Neural cell (in vitro differentiated cells): ENCODE measurements at regions not wholly inside any gene's neighbourhood (a gene's known extent, or its start where the extent isn't known, plus 50 kb on each side); places are given as distances from the start of the nearest gene placed in this dataset.

ENCODE experiments used
- H2AFZ ChIP-seq: fragments of 200-600, 300-800 bp; sonication (generic), shearing (Covaris generic); 2 replicates; pipeline ENCODE4 v1.6.0; 2014; ENCODE audit warnings: low read depth, mild to moderate bottlenecking, antibody characterized with exemption, low read length, moderate library complexity
- H3F3A ChIP-seq: fragments of 200-600 bp; shearing (Covaris generic); 2 replicates; pipeline ENCODE4 v1.6.1; 2016; ENCODE audit warnings: mild to moderate bottlenecking, moderate library complexity, mixed read lengths, antibody characterized with exemption, low read length; ENCODE audit not compliant: insufficient read depth, poor library complexity, severe bottlenecking
- H3K27ac ChIP-seq: fragments of 200-600, 300-800 bp; sonication (generic), shearing (Covaris generic); 2 replicates; pipeline ENCODE4 v1.5.1; 2014; ENCODE audit warnings: mild to moderate bottlenecking, low read length, moderate library complexity
- H3K27me3 ChIP-seq: fragments of 300-800, 200-600 bp; sonication (generic), shearing (Covaris generic); 2 replicates; pipeline ENCODE4 v1.6.0; 2014; ENCODE audit warnings: mild to moderate bottlenecking, low read depth, low read length, moderate library complexity; ENCODE audit not compliant: insufficient read depth
- H3K36me3 ChIP-seq: fragments of 300-800, 200-600 bp; sonication (generic), shearing (Covaris generic); 2 replicates; pipeline ENCODE4 v1.5.1; 2014; ENCODE audit warnings: mild to moderate bottlenecking, antibody characterized with exemption, low read length, moderate library complexity; ENCODE audit not compliant: insufficient read depth
- H3K4me2 ChIP-seq: fragments of 300-800, 200-600 bp; sonication (generic), shearing (Covaris generic); 2 replicates; pipeline ENCODE4 v1.6.0; 2014; ENCODE audit warnings: mild to moderate bottlenecking, low read length
- H3K4me3 ChIP-seq: fragments of 300-800, 200-600 bp; sonication (generic), shearing (Covaris generic); 2 replicates; pipeline ENCODE4 v1.5.1; 2014; ENCODE audit warnings: mild to moderate bottlenecking, low read length, moderate library complexity
- H3K79me2 ChIP-seq: fragments of 200-600 bp; shearing (Covaris generic); replicated peaks from 2 replicates; pipeline ENCODE4 v1.6.0; 2014; ENCODE audit warnings: mild to moderate bottlenecking, low read length, moderate library complexity; ENCODE audit not compliant: insufficient read depth
- H3K9ac ChIP-seq: fragments of 300-800, 200-600 bp; sonication (generic), shearing (Covaris generic); 2 replicates; pipeline ENCODE4 v1.6.1; 2016; ENCODE audit warnings: mild to moderate bottlenecking, low read length, mixed read lengths
- H3K9me2 ChIP-seq: fragments of 200-600 bp; shearing (Covaris generic); 2 replicates; pipeline ENCODE4 v1.6.1; 2016; ENCODE audit warnings: mild to moderate bottlenecking, low read length, mixed read lengths; ENCODE audit not compliant: insufficient read depth
- H3K9me3 ChIP-seq: fragments of 200-600, 300-800 bp; sonication (generic), shearing (Covaris generic); 2 replicates; pipeline ENCODE4 v1.6.1; 2016; ENCODE audit warnings: mild to moderate bottlenecking, mixed run types, low read length, moderate library complexity, mixed read lengths
- H4K20me1 ChIP-seq: fragments of 200-600 bp; shearing (Covaris generic); 2 replicates; pipeline ENCODE4 v1.6.1; 2016; ENCODE audit warnings: mild to moderate bottlenecking, mixed run types; ENCODE audit not compliant: insufficient read depth
- EP300 ChIP-seq: fragments of 450-650 bp; conservative IDR thresholded peaks from 2 replicates; pipeline ENCODE4 v1.6.1; 2014; ENCODE audit warnings: antibody characterized with exemption, mild to moderate bottlenecking, moderate library complexity; ENCODE audit not compliant: poor library complexity, severe bottlenecking
- EZH2 ChIP-seq: fragments of 200-600, 300-800 bp; shearing (Covaris generic), sonication (generic); IDR thresholded peaks from 2 replicates; pipeline ENCODE4 v1.6.1; 2014; ENCODE audit warnings: antibody characterized with exemption, low read length, borderline replicate concordance, mild to moderate bottlenecking; ENCODE audit not compliant: insufficient read depth, poor library complexity, severe bottlenecking
- MXI1 ChIP-seq: fragments of 450-650 bp; conservative IDR thresholded peaks from 2 replicates; pipeline ENCODE4 v1.6.1; 2014; ENCODE audit warnings: antibody characterized with exemption, mild to moderate bottlenecking; ENCODE audit not compliant: poor library complexity, severe bottlenecking
- POLR2AphosphoS5 ChIP-seq: IDR thresholded peaks from 2 replicates; pipeline ENCODE4 v1.6.1; 2012
- RAD21 ChIP-seq: fragments of 450-650 bp; conservative IDR thresholded peaks from 2 replicates; pipeline ENCODE4 v1.6.1; 2014; ENCODE audit warnings: antibody characterized with exemption, mild to moderate bottlenecking, moderate library complexity
- SMC3 ChIP-seq: fragments of 450-650 bp; conservative IDR thresholded peaks from 2 replicates; pipeline ENCODE4 v1.6.1; 2014; ENCODE audit warnings: antibody characterized with exemption, mild to moderate bottlenecking, moderate library complexity; ENCODE audit not compliant: poor library complexity
- TAF1 ChIP-seq: IDR thresholded peaks from 2 replicates; pipeline ENCODE4 v1.6.1; 2012; ENCODE audit warnings: low read depth
- TF ChIP-seq, protein P1 (sequence below): IDR thresholded peaks from 2 replicates; pipeline ENCODE4 v1.6.1; 2012; ENCODE audit warnings: borderline replicate concordance
- TF ChIP-seq, protein P2 (sequence below): fragments of 450-650 bp; IDR thresholded peaks from 2 replicates; pipeline ENCODE4 v1.5.1; 2014; ENCODE audit warnings: antibody characterized with exemption, mild to moderate bottlenecking, moderate library complexity; ENCODE audit not compliant: poor library complexity, severe bottlenecking

DNA sequence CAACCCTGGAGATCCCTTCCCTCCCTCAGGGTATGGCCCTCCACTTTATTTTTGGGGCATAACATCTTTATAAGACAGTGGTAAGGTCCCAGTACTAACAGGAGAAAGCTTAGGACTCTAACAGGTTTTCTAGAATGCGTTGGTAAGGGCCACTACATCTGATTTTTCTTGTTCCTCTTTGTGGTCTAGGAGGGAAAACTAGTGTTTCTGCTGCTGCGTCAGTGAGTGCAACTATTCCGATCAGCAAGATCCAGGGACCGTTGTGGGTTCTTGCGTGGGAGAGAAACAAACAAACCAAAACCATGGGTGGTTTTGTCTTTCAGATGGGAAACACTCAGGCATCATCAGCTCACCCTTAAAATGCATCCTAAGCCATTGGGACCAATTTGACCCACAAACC lies 123.6 kb upstream of the SLC16A7 start:
- H4K20me1 ChIP-seq = no peaks in the 10 kb centered on the region
- no peak overlapping the region for H3K4me2 ChIP-seq
- H3K36me3 ChIP-seq = no peaks in the 10 kb centered on the region
- no peak for TF ChIP-seq EZH2
- TF ChIP-seq, protein P1, sequence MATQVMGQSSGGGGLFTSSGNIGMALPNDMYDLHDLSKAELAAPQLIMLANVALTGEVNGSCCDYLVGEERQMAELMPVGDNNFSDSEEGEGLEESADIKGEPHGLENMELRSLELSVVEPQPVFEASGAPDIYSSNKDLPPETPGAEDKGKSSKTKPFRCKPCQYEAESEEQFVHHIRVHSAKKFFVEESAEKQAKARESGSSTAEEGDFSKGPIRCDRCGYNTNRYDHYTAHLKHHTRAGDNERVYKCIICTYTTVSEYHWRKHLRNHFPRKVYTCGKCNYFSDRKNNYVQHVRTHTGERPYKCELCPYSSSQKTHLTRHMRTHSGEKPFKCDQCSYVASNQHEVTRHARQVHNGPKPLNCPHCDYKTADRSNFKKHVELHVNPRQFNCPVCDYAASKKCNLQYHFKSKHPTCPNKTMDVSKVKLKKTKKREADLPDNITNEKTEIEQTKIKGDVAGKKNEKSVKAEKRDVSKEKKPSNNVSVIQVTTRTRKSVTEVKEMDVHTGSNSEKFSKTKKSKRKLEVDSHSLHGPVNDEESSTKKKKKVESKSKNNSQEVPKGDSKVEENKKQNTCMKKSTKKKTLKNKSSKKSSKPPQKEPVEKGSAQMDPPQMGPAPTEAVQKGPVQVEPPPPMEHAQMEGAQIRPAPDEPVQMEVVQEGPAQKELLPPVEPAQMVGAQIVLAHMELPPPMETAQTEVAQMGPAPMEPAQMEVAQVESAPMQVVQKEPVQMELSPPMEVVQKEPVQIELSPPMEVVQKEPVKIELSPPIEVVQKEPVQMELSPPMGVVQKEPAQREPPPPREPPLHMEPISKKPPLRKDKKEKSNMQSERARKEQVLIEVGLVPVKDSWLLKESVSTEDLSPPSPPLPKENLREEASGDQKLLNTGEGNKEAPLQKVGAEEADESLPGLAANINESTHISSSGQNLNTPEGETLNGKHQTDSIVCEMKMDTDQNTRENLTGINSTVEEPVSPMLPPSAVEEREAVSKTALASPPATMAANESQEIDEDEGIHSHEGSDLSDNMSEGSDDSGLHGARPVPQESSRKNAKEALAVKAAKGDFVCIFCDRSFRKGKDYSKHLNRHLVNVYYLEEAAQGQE = no peak
- TF ChIP-seq, protein P2, sequence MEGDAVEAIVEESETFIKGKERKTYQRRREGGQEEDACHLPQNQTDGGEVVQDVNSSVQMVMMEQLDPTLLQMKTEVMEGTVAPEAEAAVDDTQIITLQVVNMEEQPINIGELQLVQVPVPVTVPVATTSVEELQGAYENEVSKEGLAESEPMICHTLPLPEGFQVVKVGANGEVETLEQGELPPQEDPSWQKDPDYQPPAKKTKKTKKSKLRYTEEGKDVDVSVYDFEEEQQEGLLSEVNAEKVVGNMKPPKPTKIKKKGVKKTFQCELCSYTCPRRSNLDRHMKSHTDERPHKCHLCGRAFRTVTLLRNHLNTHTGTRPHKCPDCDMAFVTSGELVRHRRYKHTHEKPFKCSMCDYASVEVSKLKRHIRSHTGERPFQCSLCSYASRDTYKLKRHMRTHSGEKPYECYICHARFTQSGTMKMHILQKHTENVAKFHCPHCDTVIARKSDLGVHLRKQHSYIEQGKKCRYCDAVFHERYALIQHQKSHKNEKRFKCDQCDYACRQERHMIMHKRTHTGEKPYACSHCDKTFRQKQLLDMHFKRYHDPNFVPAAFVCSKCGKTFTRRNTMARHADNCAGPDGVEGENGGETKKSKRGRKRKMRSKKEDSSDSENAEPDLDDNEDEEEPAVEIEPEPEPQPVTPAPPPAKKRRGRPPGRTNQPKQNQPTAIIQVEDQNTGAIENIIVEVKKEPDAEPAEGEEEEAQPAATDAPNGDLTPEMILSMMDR = no peak
- no peak for TF ChIP-seq TAF1
- TF ChIP-seq POLR2AphosphoS5 = no peak
- TF ChIP-seq MXI1 = no peak
- no peak for TF ChIP-seq SMC3
- TF ChIP-seq RAD21 = no peak
- no peak for TF ChIP-seq EP300
- no peaks in the 10 kb centered on the region for H3K27me3 ChIP-seq
- H3K9me2 ChIP-seq = no peaks in the 10 kb centered on the region
- H3K4me3 ChIP-seq = no peak overlapping the region
- H3K27ac ChIP-seq = no peak overlapping the region
- no peak overlapping the region for H3K9ac ChIP-seq
- no peaks in the 10 kb centered on the region for H3K9me3 ChIP-seq
- no peaks in the 10 kb centered on the region for H3K79me2 ChIP-seq
- H2AFZ ChIP-seq = no peak overlapping the region
- no peaks in the 10 kb centered on the region for H3F3A ChIP-seq

DNA sequence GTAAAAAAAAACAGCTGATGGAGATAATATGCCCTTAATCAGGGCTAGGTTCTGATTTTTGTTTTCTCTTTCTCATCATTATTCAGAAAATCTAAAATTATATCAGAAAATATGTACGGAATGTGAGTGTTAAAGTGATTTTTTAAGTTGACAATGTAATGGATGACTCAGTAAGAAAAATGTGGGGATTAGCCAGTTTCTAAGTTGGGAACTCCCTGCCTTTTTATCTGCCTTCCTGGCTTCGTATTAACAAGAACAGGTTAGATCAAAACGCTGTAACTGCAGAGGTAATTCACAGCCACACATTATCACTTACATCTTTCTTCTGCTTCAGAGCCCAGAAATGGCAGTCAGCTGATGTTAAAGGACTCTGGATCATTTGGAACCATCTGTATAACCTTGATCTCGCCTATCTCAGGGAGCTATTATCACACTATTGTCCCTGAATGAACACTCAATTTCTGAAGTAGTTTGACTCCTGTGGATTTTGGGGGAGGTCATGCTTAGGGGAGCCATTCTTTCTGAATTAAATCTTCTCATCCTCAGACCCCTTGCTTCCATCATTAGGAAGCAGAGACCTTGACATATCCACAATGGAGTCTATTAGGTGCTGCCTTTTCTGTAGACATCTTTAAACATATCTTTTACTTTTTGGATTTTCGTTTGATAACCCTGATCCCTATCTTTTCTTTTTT lies 135.7 kb upstream of the SLC16A7 start:
- no peaks in the 10 kb centered on the region for H3F3A ChIP-seq
- H2AFZ ChIP-seq = no peak overlapping the region
- H3K4me3 ChIP-seq = no peak overlapping the region
- H4K20me1 ChIP-seq = no peaks in the 10 kb centered on the region
- H3K4me2 ChIP-seq = no peak overlapping the region
- no peaks in the 10 kb centered on the region for H3K36me3 ChIP-seq
- no peak overlapping the region for H3K9ac ChIP-seq
- H3K27ac ChIP-seq = peak overlapping the region; percentile 7
- TF ChIP-seq RAD21 (no peak), EZH2 (no peak), SMC3 (no peak), EP300 (no peak), POLR2AphosphoS5 (peak; percentile 33), TAF1 (no peak), MXI1 (no peak)
- TF ChIP-seq, protein P2 = no peak
- no peaks in the 10 kb centered on the region for H3K9me2 ChIP-seq
- no peaks in the 10 kb centered on the region for H3K9me3 ChIP-seq
- no peaks in the 10 kb centered on the region for H3K79me2 ChIP-seq
- H3K27me3 ChIP-seq = no peaks in the 10 kb centered on the region
